Ovary (tissue), 3 donors: ENCODE measurements at regions not wholly inside any gene's neighbourhood (a gene's known extent, or its start where the extent isn't known, plus 50 kb on each side); places are given as distances from the start of the nearest gene placed in this dataset.

ENCODE experiments used
- POLR2A ChIP-seq: fragments of 450-650 bp; IDR thresholded peaks from one replicate; pipeline ENCODE4 v1.6.1; 2017; ENCODE audit warnings: antibody characterized with exemption, mild to moderate bottlenecking, moderate library complexity
- TF ChIP-seq, protein P1 (sequence below), 3 donors: fragments of 450-650 bp in 2 of 3; fragments of 200-600 bp in 1 of 3; IDR thresholded peaks; one replicate each; pipeline versions ENCODE4 v1.5.1 to v1.8.0; 2016 to 2022; ENCODE audit warnings: antibody characterized with exemption in 3 of 3, mild to moderate bottlenecking in 1 of 3
- donor health status: DM: no; HTN: no; CAD: no.

- TF ChIP-seq POLR2A = no peak
- TF ChIP-seq, protein P1, sequence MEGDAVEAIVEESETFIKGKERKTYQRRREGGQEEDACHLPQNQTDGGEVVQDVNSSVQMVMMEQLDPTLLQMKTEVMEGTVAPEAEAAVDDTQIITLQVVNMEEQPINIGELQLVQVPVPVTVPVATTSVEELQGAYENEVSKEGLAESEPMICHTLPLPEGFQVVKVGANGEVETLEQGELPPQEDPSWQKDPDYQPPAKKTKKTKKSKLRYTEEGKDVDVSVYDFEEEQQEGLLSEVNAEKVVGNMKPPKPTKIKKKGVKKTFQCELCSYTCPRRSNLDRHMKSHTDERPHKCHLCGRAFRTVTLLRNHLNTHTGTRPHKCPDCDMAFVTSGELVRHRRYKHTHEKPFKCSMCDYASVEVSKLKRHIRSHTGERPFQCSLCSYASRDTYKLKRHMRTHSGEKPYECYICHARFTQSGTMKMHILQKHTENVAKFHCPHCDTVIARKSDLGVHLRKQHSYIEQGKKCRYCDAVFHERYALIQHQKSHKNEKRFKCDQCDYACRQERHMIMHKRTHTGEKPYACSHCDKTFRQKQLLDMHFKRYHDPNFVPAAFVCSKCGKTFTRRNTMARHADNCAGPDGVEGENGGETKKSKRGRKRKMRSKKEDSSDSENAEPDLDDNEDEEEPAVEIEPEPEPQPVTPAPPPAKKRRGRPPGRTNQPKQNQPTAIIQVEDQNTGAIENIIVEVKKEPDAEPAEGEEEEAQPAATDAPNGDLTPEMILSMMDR (IDR thresholded peaks at IDR 0.05) = no peak
Measured at GRCh38 chr5:123787136-123787535, 275.2 kb downstream of the CSNK1G3 start.
